Fibroblast of gingiva (primary cell): ENCODE measurements at regions not wholly inside any gene's neighbourhood (a gene's known extent, or its start where the extent isn't known, plus 50 kb on each side); places are given as distances from the start of the nearest gene placed in this dataset.

ENCODE experiments used
- DNase-seq: peaks from one replicate; pipeline ENCODE4 v3.0.0-alpha.2; 2011; ENCODE audit warnings: low read depth

- no peak for DNase-seq
These were observed 104.6 kb downstream of the AMY1C start for GRCh38 chr1:103854279-103854678.

- no peak for DNase-seq
These were observed 110.0 kb downstream of the AMY1C start for GRCh38 chr1:103859721-103860120.

DNA sequence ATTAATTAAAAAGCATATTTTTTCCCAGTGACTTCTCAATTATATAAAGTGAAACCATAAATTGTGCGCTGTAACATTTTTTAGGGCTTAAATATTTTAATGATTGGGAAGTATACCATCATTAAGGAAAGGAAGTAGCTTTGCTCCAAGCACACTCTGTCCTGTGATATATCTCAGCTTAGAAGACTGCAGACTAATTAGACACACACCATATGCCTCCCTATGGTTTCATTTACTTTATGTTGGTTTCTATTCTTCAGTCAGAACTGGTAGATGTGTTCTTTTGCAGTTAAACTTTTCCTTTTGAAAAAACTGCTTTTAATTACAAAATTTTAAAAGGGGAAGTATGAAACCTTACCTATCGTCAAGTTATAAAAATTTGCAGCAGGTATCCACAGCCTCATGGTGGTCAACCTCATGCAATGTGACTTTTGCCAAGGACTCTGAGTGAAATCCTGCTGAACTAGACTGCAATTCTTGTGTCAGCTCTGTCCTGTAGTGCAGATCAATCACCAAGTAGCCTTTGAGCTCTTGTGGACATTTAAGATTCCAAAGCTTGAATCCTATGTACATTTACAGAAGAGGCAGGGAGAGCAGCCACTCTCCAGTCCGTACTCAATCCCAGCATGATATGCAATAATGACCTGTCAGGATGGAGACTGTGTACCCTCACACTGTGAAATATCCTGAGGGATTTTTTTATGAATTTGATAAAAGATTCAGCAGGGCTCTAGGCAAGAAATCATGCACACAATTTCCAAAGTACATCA lies 149.1 kb downstream of the AMY1C start:
- no peak for DNase-seq

GRCh38 chr1:103900005-103900404 lies 150.3 kb downstream of the AMY1C start:
- no peak for DNase-seq

DNA sequence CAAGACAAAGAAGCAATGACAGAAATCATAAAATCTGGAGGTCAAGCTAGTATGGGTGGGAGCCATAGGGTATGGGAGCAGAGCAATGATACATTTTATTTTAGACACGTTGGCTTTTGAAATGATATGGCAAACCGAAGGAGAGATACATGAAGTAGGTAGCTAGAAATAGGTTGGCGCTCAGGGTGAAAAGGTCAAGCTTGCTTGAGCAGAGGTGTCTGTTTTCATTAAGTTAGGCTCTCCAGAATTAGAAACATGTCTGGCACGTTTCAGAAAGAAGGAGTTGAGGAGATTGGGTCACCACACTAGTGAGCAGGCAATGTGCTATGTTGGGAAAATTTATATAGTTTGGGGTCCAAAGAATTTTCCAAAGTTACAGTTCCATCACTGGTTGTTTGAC lies 151.4 kb downstream of the AMY1C start:
- DNase-seq: no peak

DNA sequence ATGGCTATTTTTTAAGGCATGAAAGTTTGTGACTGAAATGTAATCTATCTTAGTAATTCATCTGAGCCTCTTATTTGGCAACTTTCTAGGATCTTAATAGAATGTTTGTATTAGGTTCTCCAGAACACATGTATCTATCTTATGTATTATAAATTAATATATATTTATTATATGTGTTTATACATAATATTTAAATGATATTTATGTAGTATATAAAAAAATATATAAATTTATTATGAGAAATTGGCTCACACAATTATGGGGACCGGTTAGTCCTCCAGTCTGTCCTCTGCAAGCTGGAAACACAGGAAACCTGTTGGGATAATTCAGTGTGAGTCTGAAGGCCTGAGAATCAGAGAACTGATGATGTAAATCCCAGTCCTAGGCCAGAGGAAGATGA lies 155.7 kb downstream of the AMY1C start:
- DNase-seq: no peak

GRCh38 chr1:103911450-103911849 lies 161.8 kb downstream of the AMY1C start:
- no peak for DNase-seq

DNA sequence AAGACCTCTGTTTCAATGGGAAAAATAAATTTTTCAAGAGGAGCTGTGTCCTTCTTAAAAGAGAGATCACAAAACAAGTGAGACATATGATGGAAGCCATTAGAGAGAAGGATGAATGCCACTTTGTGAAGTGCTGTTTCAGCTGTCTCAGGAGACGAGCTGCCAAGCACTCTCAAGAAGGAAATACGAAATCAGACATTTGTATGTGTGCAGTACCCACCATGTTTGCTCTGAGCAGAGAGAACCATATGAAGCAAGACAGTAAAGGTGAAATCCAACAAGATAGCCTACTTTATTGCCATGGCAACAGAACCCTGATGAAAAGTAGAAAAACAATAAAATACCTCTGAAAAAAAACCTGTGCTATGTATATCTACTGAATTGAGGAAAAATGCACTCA lies 168.1 kb downstream of the AMY1C start:
- DNase-seq: no peak

- DNase-seq: no peak
These were observed 182.2 kb downstream of the AMY1C start for GRCh38 chr1:103931891-103932290.

DNA sequence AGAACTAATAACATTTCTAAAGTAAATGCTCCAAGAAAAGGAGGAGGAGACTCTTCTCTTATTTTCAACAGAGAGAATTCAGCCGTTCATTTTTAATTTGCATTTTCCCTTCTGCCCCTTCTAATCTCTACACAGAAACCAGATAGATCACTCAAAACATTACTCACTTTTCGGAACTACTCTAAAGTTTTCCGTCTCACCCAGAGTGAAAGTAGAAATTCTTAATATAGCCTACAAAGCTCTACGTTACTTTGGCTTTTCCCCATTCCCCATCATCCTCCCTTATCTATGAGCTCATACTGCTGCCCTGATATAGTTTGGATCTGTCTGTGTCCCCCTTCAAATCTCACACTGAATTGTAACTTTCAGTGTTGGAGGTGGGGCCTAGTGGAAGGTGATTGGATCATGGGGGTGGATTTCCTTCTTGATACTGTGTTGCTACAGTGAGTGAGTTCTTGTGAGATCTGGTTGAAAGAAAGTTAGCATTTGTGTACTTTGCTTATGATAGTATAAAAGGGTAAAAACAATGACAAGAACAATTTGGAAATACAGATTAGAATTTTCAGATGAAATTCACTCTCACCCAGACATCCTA lies 188.2 kb downstream of the AMY1C start:
- no peak for DNase-seq

DNA sequence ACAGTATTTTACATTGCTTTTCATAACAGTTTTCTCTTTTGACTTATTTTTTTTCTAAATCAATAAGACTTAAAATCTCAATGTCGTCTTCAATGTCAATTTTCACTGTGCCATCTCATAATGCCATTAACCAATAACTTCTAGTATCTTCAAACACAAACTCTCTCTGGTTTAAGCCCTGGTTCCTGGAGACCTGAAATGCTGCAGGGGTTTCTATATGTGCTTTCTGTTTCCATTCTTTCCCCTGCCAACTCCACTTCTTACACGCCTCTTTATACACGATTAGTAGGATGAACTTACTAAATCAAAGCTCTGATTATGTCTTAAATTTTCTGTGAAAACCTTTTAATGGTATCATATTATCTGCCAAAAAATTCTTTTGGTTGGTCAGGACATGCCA lies 191.4 kb downstream of the AMY1C start:
- no peak for DNase-seq

DNA sequence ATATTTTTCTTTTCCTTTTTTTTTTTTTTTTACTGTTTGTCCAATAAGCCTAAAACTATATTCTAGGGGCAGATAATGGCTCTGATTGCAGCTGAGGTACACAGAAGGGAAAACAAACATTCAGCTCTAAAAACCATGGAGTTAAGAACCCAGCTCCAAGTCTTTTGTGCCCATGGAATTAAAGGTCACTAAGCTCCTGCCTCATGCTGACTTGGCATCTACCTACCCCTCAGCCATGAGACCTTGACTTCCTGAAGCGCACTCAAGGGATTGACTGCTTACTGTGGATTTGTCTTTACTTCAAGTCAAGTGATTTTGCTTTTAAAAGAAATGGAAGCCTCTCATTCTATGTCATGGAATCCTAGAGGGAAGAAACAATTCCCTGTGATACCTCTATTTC lies 192.3 kb downstream of the AMY1C start:
- DNase-seq: no peak

DNA sequence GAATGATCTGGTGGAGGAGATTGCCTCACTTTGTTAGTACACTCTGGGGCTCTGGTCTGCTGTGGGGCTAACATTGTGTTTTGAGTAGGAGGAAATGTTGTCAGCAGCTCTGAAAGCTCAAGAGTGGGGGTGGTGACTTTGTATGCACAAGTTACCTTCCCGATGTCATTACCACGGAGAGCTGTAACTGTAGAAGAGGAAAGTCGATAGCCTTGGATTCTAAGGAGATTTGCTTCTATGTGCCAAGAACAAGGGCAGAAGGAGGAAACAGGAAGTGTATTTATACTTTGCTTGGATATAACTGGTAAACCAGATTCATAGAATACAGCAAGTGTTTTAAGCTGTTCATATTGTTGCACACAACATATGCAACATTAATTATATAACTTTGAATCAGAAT lies 196.1 kb downstream of the AMY1C start:
- no peak for DNase-seq

DNA sequence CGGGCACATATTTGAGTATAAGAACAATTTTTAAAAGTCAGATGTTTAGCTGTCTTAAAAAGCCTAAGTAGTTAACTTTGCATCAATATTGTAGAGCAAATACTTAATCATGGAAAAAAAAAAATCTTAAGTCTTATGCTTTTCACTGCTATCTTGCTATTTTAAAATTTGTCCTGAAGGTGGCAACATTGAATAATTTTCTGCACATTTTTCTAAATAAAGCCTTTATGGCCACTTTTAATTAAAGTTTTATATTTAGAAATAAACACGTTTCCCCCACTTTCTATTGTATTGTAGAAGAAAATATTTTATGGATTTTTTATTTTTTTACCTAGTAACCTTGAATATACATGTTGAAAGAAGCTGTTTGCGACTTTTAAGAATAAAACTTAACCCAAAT lies 198.8 kb downstream of the AMY1C start:
- DNase-seq: no peak

DNA sequence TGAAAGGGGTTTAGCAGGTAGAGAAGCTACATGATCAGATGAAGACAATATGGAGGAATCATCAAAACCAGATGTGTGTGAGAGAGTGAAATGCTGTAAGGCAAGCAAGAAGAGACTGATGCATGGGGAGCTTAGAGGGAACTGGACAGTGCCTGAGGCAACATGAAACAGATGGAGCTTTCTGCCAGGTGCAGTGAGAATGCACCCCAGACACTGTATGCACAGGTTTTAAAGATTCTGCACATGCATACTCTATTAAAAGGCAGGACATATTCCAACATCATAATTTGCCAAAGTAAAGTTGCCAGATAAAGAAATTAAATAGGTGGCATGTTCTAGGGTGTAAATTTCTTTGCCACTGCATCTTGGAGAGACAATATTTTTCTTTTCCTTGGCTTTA lies 200.1 kb downstream of the AMY1C start:
- DNase-seq: no peak

GRCh38 chr1:103953386-103953785 lies 203.7 kb downstream of the AMY1C start:
- DNase-seq: no peak

DNA sequence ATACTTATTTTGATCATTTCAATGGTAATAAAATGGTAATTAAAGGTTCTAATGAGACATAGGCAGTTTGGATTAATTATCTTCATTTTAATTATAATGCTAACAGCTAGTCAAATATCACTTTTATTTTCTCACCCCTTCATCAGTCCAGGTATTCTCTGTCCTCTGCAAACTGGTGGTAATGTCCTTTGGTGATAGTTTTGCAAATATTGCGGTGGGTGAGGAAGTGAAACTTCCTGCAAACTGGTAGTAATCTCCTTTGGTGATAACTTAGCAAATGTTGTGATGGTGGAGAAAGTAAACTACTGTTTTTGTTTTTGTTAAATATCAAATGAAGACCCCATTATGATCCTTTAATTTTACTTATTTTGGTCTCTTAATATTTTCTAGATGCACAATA lies 209.0 kb downstream of the AMY1C start:
- no peak for DNase-seq

- DNase-seq: no peak
These were observed 209.9 kb downstream of the AMY1C start for GRCh38 chr1:103959565-103959964.

DNA sequence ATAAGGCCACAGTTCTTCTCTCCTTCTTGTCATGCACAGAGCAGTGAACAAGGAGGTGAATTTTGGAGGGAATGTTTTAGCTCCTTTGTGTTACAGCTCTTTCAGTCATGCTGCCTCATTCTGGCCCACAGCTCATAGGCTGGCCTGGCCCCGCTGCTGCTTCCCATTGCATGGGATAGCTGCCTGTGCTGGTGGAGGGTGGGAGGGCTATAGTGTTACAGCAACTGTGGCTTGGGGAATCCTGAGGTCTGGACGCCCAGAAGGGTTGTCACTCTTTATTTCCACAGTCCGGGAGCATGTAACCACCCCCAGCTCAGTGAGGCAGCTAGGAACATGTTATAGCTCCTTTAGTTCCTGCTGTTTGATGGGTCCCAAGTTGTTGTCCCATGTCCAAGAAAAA lies 210.3 kb downstream of the AMY1C start:
- no peak for DNase-seq

DNA sequence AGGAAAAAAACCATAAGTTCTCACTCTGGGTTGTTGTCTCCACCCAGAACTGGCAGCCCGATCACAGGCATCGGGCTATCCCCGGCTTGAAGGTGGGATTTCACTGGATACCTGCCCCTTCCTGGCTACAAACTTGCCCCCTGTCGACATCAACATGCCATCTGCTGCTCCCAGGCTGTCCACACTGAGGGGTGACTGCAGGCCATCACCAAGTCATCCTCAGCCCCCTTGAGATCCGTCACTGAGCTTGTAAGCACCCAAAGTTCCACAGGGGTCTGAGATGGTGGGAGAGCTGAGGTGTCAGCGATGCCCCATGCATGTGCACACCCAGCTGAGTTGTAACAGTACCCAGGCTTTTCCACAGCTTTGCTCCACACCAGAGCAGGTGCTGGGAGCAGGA lies 211.0 kb downstream of the AMY1C start:
- no peak for DNase-seq

DNA sequence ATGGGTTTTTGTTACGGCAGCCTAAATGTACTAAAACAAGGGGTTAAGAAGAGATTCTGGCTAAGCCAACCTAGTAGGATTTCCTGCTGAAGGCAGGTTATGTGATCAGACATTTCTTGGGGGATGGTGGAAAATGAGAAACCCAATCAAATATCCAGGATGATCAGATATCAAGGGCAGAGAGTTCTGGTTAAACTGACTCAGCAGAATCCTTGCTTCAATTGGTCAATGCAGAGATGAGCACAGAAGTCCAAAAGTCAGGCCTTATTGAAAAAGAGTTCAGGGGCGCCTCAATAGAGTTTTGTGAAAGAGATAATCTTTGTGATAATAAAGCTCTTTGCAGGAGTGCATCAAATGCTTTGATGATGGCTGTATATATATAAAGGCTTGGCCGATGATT lies 237.1 kb downstream of the AMY1C start:
- no peak for DNase-seq

DNA sequence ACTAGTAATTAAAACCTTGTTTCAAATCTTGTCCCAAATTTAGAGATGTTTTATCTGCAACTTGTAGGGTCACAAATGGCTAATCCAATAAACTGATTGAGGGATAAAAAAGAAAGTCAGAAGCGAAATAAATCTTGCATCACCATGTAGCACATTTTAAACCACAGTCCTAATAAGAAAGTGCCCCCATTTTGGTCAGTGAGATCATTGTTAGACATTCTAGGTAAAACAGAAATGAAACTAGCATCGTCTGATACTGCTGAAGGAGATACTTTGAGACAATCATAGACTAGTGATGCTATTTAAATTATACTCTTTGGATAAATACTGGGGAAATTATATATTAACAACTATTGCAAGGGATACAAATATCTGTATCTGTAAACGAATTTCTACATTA lies 247.9 kb downstream of the AMY1C start:
- DNase-seq: no peak

GRCh38 chr1:104018922-104019674 lies 269.4 kb downstream of the AMY1C start:
- no peak for DNase-seq
